Activated T-helper 2 cell treated with anti-CD3 and anti-CD28 coated beads, Interferon-gamma antibody, Interleukin-2, Interleukin-4, amounts not matched to agents 10 μg/mL and 5 μg/mL and 100 μg/mL, durations not matched to agents 14 hours and 24 hours and 36 hours (primary cell): ENCODE measurements at regions not wholly inside any gene's neighbourhood (a gene's known extent, or its start where the extent isn't known, plus 50 kb on each side); places are given as distances from the start of the nearest gene placed in this dataset.

ENCODE experiments used
- DNase-seq: peaks from one replicate; pipeline ENCODE4 v3.0.0; 2021; ENCODE audit warnings: low spot score
- H3K27ac Mint-ChIP-seq: one replicate; pipeline ENCODE4 v1.8.0; 2021; ENCODE audit warnings: mixed read lengths
- H3K27me3 Mint-ChIP-seq: one replicate; pipeline ENCODE4 v1.8.0; 2021; ENCODE audit warnings: low read depth, mixed read lengths
- H3K36me3 Mint-ChIP-seq: one replicate; pipeline ENCODE4 v1.8.0; 2021; ENCODE audit warnings: low read depth, mixed read lengths
- H3K4me1 Mint-ChIP-seq: one replicate; pipeline ENCODE4 v1.8.0; 2021; ENCODE audit warnings: low read depth, mixed read lengths
- H3K4me3 Mint-ChIP-seq: one replicate; pipeline ENCODE4 v1.8.0; 2021; ENCODE audit warnings: low read depth, mild to moderate bottlenecking, moderate library complexity, mixed read lengths
- H3K9me3 Mint-ChIP-seq: one replicate; pipeline ENCODE4 v1.8.0; 2021; ENCODE audit warnings: mixed read lengths
- intact Hi-C: fragments of 100-400 bp; cut with micrococcal nuclease; formaldehyde crosslinking; loops from one replicate; pipeline ENCODE4 v1.15.1; 2023

GRCh38 chr2:220125551-220125950 is 498.1 kb downstream of the SLC4A3 start:
- H3K4me1 Mint-ChIP-seq: no peaks in the 10 kb centered on the region
- H3K27me3 Mint-ChIP-seq: no peaks in the 10 kb centered on the region
- no peaks in the 10 kb centered on the region for H3K36me3 Mint-ChIP-seq
- intact Hi-C loops: no loop called here
- no peak for DNase-seq
- H3K27ac Mint-ChIP-seq: no peak overlapping the region
- H3K4me3 Mint-ChIP-seq: no peak overlapping the region
- H3K9me3 Mint-ChIP-seq: peaks cover 1% of the 10 kb centered on the region

- intact Hi-C loops: no loop called here
- H3K27me3 Mint-ChIP-seq: no peaks in the 10 kb centered on the region
- no peaks in the 10 kb centered on the region for H3K36me3 Mint-ChIP-seq
- no peak for DNase-seq
- H3K4me3 Mint-ChIP-seq: no peak overlapping the region
- H3K9me3 Mint-ChIP-seq: peaks cover 4% of the 10 kb centered on the region
- no peak overlapping the region for H3K27ac Mint-ChIP-seq
- H3K4me1 Mint-ChIP-seq: no peaks in the 10 kb centered on the region
Observed at GRCh38 chr2:220127311-220127710, 499.9 kb downstream of the SLC4A3 start.

DNA sequence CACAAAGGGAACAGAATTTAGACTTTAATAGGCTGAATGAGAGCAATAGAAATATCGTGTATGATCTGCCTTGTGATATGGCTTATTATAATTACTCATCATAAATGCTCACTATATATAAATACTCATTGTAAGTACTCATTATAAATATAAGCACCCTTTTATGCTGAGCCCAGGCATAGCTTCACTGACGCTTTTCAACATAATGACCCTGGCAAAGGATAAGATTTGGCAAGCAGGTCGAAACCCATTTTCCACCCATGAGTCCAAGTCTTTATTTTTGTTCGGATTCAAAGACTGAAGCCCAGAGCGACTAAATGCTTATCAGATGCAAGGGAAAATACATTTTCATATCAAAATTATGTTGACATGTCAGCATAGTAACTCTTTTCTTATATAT is 500.4 kb downstream of the SLC4A3 start:
- H3K9me3 Mint-ChIP-seq: peaks cover 4% of the 10 kb centered on the region
- no peaks in the 10 kb centered on the region for H3K4me1 Mint-ChIP-seq
- H3K27ac Mint-ChIP-seq: no peak overlapping the region
- H3K27me3 Mint-ChIP-seq: no peaks in the 10 kb centered on the region
- intact Hi-C loops: no loop called here
- H3K4me3 Mint-ChIP-seq: no peak overlapping the region
- DNase-seq: no peak
- H3K36me3 Mint-ChIP-seq: no peaks in the 10 kb centered on the region

- H3K36me3 Mint-ChIP-seq: no peaks in the 10 kb centered on the region
- intact Hi-C loops: no loop called here
- DNase-seq: no peak
- H3K4me1 Mint-ChIP-seq: no peaks in the 10 kb centered on the region
- H3K27me3 Mint-ChIP-seq: no peaks in the 10 kb centered on the region
- H3K9me3 Mint-ChIP-seq: peaks cover 4% of the 10 kb centered on the region
- no peak overlapping the region for H3K4me3 Mint-ChIP-seq
- no peak overlapping the region for H3K27ac Mint-ChIP-seq
Observed at GRCh38 chr2:220129391-220129790, 502.0 kb downstream of the SLC4A3 start.

GRCh38 chr2:220134756-220135534 is 507.5 kb downstream of the SLC4A3 start:
- intact Hi-C loops: no loop called here
- Mint-ChIP-seq H3K4me3 (no peak overlapping the region), H3K36me3 (no peaks in the 10 kb centered on the region), H3K9me3 (peaks cover 4% of the 10 kb centered on the region), H3K4me1 (no peaks in the 10 kb centered on the region), H3K27me3 (no peaks in the 10 kb centered on the region), H3K27ac (no peak overlapping the region)
- DNase-seq: no peak

DNA sequence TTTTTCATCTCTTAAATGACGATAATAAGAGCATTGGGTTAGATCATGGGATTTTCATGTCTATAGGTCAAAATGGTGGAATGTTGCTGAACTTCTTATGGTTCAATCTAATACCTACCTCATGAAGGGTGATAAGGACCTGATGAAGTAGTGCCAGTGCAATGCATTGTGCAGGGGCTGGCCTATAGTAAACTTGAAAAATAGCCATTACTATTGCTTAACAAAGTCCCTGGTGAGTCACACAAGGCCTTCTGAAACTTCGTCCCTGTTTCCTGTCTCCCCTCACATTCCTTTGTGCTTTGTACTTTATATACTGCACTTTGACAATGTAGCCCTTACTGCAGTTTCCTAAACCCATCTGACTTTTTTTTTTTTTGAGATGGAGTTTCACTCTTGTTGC is 515.9 kb downstream of the SLC4A3 start:
- Mint-ChIP-seq H3K36me3 (no peaks in the 10 kb centered on the region), H3K27me3 (no peaks in the 10 kb centered on the region), H3K9me3 (peaks cover 4% of the 10 kb centered on the region), H3K4me1 (no peaks in the 10 kb centered on the region), H3K27ac (no peak overlapping the region), H3K4me3 (no peak overlapping the region)
- intact Hi-C loops: no loop called here
- no peak for DNase-seq

- Mint-ChIP-seq H3K9me3 (peaks cover 4% of the 10 kb centered on the region), H3K36me3 (no peaks in the 10 kb centered on the region), H3K27me3 (no peaks in the 10 kb centered on the region), H3K27ac (no peak overlapping the region), H3K4me3 (no peak overlapping the region), H3K4me1 (no peaks in the 10 kb centered on the region)
- no peak for DNase-seq
- intact Hi-C loops: no loop called here
Observed at GRCh38 chr2:220144411-220144810, 517.0 kb downstream of the SLC4A3 start.

DNA sequence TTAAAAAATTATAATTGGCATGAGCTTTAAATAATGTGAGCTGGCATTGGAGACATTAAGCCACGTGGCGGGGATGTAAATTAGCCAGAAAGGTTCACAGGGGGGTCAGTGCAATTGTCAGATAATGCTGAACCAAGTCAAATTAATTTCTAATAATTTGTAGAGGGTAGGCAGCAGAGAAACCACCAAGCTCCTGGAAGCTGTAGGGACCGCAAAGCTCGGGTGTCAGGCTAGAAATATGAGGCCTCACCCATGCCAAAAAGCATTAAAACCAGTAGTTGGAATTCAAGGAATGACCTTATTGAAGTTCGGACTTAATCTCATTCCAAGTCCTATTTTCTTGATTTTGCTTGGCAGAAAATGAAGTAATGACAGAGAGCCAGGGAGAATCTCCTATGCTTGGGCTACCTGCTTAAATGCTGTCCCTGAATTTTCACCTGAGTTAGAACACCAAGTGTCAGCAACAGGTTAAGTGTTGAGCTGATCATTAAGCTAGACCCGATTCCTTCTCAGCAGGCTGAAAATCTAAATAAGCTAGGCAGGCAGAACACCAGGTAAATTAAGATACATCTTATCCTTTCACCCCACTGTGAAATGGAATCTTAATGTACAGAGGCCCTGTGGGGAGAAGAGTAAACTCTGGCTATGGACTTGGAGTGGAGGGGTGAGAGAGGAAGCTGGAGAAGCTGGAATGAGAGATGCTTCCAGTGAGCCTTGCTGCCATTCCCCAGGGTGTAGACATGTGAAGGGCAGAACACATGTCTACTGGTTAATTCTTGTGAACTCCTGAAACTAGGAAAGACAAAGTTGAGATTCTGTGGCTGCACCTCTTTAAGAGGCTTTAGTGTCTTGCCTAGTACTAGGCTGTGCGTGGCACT is 520.0 kb downstream of the SLC4A3 start:
- Mint-ChIP-seq H3K4me3 (no peak overlapping the region), H3K4me1 (no peaks in the 10 kb centered on the region), H3K9me3 (peaks cover 4% of the 10 kb centered on the region), H3K36me3 (no peaks in the 10 kb centered on the region), H3K27me3 (no peaks in the 10 kb centered on the region), H3K27ac (no peak overlapping the region)
- intact Hi-C loops: no loop called here
- DNase-seq: no peak

GRCh38 chr2:220148471-220149248 is 521.2 kb downstream of the SLC4A3 start:
- no peak overlapping the region for H3K4me3 Mint-ChIP-seq
- DNase-seq: no peak
- H3K9me3 Mint-ChIP-seq: peaks cover 4% of the 10 kb centered on the region
- no peak overlapping the region for H3K27ac Mint-ChIP-seq
- intact Hi-C loops: no loop called here
- no peaks in the 10 kb centered on the region for H3K27me3 Mint-ChIP-seq
- no peaks in the 10 kb centered on the region for H3K4me1 Mint-ChIP-seq
- H3K36me3 Mint-ChIP-seq: no peaks in the 10 kb centered on the region

DNA sequence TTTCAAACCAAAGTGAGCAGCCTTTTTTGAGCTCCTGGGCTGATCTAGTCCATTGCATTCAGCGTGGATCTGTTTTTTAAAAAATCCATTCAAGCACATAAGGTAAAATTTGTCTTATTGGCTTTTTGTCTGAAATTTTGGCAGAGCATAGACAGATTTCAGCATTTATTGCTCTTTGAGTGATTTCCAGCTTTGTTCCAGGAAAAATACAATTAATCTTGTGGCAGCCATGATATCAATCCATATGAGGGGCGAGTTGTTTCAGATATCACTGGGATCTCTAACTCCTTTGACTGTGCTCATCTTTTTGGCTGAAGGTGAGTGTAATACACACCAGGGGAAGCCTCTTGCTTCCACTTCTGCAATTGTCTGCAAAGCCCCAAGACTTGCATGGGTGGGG is 523.9 kb downstream of the SLC4A3 start:
- H3K36me3 Mint-ChIP-seq: no peaks in the 10 kb centered on the region
- H3K9me3 Mint-ChIP-seq: no peaks in the 10 kb centered on the region
- no peak overlapping the region for H3K27ac Mint-ChIP-seq
- no peak overlapping the region for H3K4me3 Mint-ChIP-seq
- intact Hi-C loops: no loop called here
- no peaks in the 10 kb centered on the region for H3K27me3 Mint-ChIP-seq
- no peak for DNase-seq
- H3K4me1 Mint-ChIP-seq: no peaks in the 10 kb centered on the region

DNA sequence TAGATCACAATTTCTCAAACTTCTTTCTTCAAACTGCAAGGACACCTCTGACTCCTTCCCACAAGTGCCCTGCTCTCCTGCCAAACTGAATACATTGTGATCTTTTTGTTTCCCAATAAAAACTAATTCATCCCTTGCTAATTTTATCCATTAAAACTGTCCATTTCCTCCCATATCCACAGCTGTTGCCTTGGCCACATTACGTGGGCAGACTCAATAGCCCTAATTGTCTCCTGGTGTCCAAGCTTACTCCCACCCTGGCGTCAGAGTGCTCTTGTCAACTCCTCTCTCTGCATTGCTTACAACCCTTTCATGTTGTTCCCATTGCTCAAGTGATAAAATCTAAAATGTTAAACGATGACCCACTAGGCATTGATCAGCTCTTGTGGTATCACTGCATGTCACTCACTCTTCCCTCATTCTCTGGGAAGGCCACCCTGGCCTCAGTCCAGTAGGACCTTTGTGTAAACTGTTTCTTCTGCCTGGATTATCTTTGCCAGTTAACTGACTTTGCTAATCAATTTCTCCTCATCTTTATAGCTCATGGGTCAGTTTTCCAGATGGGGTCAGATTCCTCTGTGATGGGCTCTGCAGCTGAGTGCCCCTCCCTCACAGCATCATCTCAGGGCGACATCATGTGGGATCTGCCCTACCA is 525.0 kb downstream of the SLC4A3 start:
- Mint-ChIP-seq H3K9me3 (no peaks in the 10 kb centered on the region), H3K4me1 (no peaks in the 10 kb centered on the region)

DNA sequence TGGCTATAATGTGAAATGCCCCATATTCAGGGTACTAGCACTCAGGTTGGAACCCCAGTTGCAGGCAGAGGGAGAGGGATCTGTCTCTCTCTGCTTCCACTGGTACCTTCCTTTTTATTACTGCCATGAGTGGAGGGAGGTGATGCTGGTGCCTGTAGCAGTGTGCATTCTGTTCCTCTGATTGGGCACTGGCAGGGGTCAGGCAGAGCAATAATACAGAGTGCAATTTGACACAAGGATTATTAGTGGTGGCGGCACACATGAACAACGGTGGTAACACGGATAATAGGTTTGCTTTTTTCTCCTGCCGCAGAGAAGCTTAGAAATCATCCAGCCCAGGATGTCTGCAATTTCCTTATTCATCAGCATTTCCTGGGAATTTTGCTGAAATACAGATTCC is 525.7 kb downstream of the SLC4A3 start:
- Mint-ChIP-seq H3K4me3 (no peak overlapping the region), H3K27me3 (no peaks in the 10 kb centered on the region), H3K27ac (no peak overlapping the region), H3K4me1 (no peaks in the 10 kb centered on the region), H3K9me3 (no peaks in the 10 kb centered on the region), H3K36me3 (no peaks in the 10 kb centered on the region)
- no peak for DNase-seq
- intact Hi-C loops: no loop called here

More for the DNA sequence above, 525.0 kb downstream of the SLC4A3 start:
- Mint-ChIP-seq H3K36me3 (no peaks in the 10 kb centered on the region), H3K4me3 (no peak overlapping the region), H3K27ac (no peak overlapping the region), H3K27me3 (no peaks in the 10 kb centered on the region)
- DNase-seq: no peak
- intact Hi-C loops: no loop called here
